Activated CD8-positive, alpha-beta memory T cell treated with anti-CD3 and anti-CD28 coated beads for 24 hours (primary cell): ENCODE measurements at regions not wholly inside any gene's neighbourhood (a gene's known extent, or its start where the extent isn't known, plus 50 kb on each side); places are given as distances from the start of the nearest gene placed in this dataset.
"Not testable (repeated sequence)": the region's sequence is repeated elsewhere in the genome, so short reads cannot be mapped to it uniquely, and the experiment has no call there.

ENCODE experiments used
- DNase-seq: peaks from one replicate; pipeline ENCODE4 v3.0.0-alpha.2; 2020

DNA sequence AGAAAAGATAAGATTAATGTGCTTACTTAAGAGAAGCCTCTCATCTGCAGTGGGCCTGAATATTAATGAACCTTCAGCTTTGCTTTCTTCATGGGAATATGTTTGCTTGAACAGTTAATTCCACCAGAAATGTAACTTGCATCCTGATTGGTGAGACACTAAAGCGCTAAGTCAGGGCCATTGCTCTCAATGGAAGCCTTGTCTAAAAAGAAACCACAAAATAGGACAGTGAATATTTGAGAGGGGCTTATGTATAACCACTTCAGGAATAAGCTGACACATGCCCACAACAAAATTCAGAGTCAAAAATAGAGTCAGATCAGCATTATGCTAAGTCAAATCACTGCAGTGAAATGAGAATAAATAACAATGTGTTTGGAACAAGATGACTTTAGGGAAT is 1125.8 kb downstream of the STIM2 start:
- no peak for DNase-seq

DNA sequence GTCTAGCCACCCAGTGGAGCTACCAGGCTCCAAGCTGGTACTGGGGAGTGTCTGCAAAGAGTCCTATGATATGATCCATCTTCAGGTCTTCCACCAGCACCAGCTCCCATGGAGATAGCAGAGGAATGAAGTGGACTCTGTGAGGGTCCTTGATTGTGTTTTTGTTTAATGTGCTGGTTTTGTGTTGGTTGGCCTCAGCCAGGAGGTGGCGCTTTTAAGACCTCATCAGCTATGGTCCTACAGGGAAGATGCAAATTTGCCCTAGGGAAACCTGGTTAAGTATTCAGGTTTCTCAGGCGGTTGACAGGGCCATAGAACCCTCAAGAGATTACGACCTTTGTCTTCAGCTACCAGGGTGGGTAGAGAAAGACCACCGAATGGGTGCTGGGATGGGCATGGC is 1141.1 kb downstream of the STIM2 start:
- DNase-seq, result no peak

DNA sequence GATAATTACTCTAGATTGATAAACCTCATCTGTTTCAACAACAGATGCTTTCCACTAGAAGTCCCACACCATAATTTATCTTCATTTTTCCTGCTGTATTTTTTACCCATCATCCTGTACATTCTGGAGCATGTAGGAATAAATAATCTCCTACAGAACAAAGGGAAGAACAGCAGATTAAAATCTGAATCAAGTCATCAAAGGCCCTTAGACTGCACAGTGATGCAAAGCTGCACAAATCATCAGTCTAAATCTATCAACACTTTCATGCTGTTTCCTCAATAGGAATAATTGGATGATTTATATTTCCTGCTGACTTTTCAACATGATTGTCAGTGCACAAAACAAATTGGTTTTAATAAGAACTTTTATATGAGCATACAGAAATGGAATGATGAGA is 1143.9 kb downstream of the STIM2 start:
- DNase-seq, result no peak

DNA sequence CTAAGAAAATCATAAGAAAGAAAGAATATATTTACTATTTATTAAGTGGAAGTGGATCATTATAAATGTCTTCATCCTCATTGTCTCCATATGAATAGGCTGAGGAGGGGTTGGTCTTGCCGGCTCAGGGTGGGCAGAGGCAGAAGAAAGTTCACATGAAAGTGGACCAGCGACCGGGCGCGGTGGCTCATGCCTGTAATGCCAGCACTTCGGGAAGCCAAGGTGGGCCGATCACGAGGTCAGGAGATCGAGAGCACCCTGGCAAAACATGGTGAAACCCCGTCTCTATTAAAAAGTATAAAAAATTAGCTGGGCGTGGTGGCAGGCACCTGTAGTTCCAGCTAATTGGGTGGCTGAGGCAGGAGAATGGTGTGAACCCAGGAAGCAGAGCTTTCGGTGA is 1145.4 kb downstream of the STIM2 start:
- DNase-seq, result no peak

DNA sequence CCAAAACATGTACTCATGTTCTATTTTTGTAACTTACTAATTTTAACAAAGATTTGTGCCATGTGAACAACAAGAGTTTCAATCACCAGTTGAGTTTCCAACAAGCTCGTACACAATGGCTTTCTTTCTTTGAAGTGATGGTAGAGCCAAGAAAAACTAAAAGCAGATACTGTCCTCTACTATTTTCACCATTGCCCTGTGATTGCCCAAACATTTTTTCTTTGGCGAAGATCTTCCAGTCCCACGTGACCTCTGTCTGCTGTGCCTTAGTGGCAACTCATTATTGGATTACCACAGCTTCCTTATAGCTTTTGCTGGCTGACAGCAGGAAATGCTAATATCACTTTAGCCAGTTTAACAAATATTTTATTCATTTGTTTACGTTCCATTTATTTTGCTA is 1147.1 kb downstream of the STIM2 start:
- no peak for DNase-seq

DNA sequence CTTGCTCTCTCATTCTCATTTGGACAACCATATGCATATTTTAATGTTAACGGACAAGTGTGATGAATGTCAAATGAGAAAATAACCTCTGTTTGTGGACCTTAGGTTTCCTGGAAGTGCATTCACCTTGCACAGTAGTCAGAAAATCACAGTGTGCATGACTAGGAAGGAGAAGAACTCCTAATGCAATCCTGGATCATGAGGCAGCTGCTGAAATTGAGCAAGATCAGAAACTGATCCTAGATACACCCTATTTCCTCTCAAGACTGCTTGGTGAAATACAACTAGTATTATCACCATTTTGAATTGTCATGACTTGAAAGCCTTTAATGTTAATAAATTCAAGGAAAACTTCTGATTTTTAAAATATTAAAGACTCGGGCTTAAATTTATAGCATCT is 1148.9 kb downstream of the STIM2 start:
- DNase-seq, result no peak

DNA sequence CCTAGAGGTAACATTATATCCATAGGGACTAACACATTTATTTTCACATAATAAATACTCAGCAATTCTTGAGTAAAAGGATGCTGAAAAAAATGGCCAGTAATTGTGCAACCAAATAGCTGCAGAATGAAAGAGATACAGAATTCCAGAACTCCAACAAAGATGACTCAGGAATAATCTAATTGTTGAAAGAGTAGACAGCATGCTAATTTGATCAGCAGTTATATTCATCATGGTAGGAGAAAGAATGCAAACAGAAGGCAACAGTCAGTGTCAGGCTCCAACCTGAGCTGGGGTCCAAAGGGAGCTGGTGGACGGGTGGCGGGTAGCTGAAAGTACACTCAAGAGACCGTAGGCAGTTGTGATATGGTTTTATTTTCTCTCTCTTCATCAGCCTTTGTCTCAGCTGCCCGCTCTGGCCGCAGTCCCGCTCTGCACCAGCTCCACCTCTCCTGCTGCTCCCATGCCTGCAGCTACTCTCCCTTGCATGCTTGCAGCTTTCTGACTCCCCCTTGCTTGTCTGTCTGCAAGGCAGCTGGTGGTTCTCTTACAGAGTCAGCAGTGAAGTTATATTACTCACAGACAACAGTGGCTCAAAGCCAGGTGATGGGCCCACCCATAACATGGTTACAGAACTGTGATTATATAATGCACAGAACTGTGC is 1150.1 kb downstream of the STIM2 start:
- no peak for DNase-seq

DNA sequence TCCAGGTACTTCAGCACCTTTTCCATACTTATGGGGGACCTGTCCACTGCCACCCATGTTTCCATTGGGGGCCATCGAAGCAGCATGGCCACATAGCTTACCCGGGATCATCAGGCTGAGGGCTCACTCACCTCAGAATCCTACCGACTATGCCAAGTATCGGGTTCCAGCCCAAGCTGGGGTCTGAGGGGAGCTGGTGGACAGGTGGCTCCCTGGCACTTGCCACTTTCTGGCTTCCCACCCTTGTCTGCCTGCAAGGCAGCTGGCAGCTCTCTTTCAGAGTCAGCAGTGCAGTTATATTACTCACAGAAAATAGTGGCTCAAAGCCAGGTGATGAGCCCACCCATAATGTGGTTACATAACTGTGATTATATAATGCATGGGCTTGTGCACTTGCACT is 1153.8 kb downstream of the STIM2 start:
- no peak for DNase-seq

DNA sequence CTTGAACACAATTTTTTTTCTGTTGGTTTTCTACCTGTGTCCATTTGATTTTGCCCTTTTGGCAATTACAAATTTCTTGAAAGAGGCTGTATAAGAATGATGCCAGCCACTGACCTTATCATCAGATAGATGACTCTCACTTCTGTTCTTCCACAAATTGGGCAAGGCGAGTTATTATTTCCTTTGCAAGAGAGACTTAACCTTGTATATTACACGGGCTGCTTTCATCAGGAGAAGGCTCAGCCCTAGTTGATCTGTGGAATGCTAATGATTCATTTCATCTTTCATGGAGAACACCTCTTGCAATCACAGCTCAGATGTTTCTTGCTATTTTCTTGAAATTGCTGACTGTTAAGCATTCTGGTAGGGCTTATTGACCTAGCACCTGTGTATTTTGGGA is 1155.4 kb downstream of the STIM2 start:
- DNase-seq, result no peak

DNA sequence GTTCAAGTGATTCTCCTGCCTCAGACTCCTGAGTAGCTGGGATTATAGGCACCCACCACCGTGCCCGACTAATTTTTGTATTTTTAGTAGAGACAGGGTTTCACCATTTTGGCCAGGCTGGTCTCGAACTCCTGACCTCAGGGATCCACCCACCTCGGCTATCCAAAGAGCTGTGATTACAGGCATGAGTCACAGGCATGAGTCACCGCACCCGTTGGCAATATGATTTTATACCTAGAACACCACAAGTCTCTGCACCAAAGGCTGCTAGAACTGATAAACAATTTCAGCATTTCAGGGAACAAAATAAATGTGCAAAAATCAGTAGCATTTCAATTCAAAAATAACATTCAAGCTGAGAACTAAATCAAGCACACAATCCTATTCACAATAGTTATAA is 1177.6 kb downstream of the STIM2 start:
- DNase-seq, result not testable (repeated sequence)

DNA sequence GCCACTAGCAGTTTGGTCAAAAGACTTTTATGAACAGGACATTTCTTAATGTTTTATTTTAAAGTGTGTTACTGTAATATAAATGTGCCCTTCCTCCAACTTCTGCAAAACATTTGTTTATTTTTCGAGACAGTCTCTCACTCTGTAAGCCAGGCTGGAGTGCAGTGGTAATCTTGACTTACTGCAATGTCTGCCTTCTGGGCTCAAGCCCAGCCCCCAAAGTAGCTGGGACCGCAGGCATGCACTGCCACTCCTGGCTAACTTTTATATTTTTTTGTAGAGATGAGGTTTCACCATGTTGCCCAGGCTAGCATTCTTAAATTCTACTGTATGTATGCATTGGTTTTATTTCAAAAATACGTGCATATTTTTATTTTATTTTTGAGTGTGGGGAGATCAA is 1201.9 kb downstream of the STIM2 start:
- no peak for DNase-seq

DNA sequence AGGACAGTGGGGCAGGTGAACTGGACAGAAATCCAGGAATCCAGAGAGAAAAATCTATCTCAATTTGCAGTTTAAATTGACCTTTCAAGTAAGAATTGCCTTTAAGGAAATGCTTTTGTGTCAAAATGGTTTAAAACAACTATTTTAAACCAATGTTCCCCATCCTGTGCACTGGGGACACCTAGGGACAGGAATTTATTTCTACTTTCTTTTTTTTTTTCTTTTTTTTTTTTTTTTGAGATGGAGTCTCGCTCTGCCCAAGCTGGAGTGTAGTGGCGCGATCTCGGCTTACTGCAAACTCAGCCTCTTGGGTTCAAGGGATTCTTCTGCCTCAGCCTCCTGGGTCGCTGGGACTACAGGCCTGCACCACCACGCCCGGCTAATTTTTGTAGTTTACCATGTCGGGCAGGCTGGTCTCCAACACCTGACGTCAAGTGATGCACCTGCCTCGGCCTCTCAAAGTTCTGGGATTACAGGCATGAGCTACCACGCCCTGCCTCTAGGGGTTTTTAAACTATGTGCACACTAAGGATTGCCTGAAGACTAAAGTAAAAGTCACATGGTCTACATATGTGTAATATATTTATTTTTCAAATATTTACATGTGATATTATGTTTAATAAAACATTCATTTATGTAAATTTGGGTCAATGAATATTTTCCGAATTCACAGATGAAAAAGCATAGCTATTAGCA is 1213.4 kb downstream of the STIM2 start:
- DNase-seq, result no peak

DNA sequence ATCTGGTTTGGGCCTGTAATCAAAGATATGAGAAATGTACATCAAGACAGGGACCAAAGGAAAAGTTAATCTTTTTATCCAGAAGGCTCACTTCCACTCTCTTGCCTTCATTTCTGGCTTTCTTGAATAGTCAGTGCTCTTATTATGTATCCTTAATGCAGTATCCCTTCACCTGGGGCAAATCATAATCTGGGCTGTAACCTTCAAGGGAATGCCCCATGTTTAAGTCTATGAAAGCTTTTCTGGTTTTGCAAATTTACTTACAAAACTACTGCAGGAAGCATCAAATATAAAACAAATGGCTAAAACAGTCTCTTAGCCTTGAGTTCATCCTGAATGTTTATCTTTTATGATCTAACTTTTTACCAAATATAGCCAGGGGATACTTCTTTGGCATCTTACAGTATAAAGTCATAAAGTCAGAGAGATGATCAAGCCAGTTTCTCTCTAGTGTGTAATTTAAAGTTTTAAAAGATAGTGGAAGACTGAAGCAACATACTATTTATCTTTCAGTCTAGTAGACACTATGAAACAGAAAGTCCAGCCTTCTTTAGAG is 1214.8 kb downstream of the STIM2 start:
- no peak for DNase-seq

DNA sequence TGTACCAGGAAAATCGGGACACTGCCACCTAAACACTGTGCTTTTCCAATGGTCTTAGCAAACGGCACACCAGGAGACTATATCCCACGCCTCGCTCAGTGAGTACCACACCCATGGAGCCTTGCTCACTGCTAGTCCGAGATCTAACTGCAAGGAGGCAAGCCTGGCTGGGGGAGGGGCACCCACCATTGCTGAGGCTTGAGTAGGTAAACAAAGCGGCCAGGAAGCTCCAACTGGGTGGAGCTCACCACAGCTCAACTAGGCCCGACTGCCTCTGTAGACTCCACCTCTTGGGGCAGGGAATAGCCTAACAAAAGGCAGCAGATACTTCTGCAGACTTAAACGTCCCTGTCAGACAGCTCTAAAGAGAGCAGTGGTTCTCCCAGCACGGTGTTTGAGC is 1216.6 kb downstream of the STIM2 start:
- not testable (repeated sequence) for DNase-seq

DNA sequence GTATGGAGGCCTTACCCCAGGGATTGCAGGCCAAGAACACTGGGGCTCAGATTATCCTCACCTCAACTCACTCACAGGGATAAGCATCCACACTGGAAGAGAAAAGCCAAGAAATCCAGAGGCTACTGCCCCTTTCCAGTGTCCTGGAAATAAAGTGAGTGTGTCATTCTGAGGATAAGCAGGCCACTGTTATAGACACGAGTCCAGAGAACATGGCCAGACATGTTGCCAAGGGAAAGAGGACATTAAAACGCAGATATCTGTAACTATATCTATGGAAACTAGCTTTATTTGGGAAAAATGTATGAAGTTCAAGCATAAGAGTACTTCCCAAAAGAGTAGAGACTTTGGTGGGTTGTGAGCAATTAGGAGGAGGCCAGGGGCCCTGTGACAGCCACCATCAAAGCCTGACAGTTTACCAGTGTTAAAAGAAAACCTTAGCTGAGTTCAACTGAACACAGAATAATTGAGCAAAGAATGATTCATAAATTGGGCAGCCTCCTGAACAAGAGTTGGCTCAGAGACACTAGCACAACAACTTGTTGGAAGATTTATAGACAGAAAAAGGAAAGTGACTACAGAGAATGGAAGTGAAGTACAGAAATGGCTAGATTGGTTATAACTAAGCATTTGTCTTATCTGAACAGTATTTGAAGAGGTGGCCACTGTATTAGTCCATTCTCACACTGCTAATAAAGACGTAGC is 1222.2 kb downstream of the STIM2 start:
- DNase-seq, result no peak

DNA sequence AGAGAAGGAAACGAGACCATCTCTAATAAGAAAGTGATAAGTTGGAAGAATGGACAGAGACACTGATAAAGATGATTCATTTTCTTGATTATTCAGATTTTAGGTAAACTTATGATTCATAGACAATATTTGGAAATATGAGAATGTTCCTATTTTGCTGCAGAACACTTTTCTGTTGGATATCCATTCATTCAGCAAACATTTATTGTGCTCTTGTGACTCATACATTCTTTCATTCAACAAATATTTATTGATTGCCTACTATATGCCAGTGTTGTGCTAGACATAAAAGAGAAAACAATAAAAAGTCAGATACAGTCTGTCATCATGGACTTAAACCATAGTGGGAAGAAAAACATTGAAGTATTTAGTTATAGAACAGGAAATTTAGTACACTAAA is 1232.0 kb downstream of the STIM2 start:
- DNase-seq, result no peak

DNA sequence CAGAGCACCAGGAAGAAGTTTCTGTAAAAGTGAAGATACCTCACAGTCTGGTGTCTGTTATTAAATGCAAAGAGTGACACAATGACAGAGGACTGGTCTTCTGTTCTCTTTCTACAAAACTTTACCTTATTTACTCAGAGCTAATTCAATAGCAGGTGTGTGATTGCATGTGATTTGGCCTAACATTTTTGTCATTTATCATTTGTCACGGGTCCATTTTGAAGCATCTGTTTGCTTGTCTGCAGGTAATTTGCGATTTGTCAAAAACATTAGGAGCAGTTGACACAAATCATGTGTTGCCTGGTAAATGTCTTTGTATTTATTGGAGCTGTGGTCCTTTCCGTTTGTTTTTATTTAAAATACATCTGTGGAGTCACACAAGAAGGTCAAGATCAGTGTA is 1232.4 kb downstream of the STIM2 start:
- DNase-seq, result no peak

DNA sequence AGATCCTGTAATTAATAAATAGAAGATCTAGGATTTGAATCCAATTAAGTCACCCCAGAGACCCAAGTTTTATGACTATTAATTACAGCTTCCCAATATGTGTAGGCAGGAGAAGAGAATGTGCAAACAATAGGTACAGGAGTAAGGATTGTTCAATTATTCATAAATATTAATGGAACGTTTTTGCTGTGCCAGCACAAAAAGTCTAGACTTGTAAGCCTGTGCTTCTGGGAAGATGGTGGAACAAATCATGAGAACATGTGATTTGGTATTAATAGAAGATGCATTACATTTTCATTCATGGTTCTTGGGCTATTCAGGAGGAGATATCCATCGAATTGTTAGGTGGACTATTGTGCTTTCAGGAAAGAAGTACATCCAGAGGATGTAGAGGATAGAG is 1240.9 kb downstream of the STIM2 start:
- no peak for DNase-seq

DNA sequence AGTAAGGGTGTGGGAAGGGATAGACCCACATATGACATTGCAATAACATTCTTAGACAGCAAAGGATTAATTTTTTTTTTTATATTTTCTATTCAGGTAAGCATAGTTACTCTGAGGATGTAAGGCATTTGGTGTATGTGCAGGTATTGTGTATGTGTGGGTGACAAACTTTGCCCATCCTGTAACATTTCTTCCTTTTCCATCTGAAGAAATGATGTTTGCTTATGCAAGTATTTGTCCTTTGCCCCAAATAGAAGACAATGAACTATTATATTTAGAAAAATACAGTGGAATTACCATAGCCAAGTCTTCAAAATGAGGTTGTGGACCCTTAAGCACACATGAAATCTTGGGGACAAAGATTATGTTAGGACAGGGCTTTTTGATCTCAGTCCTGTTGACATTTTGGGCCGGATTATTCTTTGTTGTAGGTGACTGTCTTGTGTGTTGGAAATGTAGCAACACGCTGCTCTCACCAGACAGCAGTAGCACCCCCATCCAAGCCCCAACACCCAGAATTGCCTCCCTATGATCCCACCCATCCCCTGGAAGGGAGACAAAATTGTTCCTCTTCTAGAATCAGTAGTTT is 1244.7 kb downstream of the STIM2 start:
- DNase-seq, result no peak

DNA sequence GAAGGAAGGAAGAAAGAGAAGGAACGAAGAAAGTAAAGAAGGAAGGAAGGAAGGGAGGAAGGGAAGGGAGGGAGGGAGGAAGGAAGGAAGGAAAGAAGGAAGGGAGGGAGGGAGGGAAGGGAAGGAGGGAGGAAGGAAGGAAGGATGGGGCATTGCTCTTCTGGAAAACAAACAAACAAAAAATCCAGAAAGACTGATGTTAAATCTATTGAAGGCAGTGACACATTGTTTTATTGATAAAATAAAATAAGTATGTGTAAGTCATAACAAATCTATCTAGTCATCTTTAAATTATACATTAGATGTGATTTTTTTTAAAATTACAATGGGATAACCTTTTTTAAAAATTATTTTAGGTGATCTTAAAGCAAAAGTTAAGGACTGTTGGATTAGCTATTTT is 1245.5 kb downstream of the STIM2 start:
- no peak for DNase-seq

DNA sequence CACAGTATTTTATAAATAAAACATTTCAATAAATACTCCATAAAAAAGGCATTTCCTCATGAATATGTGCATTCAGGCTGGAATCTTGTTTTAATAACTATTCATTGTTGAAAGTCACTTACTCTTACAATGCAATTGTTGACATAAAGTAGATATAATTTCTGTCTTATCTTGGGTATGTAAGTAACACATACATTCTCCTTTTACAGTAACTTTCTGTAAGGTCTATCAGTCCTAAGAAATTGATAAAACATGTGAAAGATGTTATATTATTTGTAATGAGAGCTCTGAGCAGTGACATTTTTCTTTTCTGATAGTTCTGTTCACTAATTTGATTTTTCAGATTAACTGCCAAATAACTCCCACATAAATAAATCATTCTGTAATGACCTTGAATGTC is 1249.2 kb downstream of the STIM2 start:
- no peak for DNase-seq

DNA sequence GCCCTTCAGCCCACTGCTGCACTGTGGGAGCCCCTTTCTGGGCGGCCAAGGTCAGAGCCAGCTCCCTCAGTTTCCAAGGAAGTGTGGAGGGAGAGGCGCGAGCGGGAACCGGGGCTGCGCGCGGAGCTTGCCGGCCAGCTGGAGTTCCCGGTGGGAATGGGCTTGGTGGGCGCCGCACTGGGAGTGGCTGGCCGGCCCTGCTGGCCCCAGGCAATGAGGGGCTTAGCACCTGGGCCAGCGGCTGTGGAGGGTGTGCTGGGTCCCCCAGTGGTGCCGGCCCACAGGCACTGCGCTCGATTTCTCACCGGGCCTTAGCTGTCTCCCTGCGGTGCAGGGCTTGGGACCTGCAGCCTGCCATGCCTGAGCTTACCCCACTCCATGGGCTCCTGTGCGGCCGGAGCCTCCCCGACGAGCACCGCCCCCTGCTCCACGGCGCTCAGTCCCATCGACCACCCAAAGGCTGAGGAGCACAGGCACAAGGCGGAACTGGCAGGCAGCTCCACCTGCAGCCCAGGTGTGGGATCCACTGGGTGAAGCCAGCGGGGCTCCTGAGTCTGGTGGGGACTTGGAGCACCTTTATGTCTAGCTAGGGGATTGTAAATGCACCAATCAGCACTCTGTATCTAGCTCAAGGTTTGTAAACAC is 1252.2 kb downstream of the STIM2 start:
- not testable (repeated sequence) for DNase-seq

DNA sequence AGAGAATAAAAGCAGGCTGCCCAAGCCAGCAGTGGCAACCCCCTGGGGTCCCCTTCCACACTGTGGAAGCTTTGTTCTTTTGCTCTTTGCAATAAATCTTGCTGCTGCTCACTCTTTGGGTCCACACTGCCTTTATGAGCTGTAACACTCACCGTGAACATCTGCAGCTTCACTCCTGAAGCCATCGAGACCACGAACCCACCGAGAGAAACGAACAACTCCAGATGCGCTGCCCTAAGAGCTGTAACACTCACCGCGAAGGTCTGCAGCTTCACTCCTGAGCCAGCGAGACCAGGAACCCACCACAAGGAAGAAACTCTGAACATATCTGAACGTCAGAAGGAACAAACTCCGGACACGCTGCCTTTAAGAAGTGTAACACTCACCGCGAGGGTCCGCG is 1252.9 kb downstream of the STIM2 start:
- not testable (repeated sequence) for DNase-seq
